Fibroblast of peridontal ligament (primary cell): ENCODE measurements at regions not wholly inside any gene's neighbourhood (a gene's known extent, or its start where the extent isn't known, plus 50 kb on each side); places are given as distances from the start of the nearest gene placed in this dataset.

Experiments used
- DNase-seq: peaks from one replicate; pipeline ENCODE4 v3.0.0-alpha.2; 2010; ENCODE audit errors: extremely low read depth

- DNase-seq = no peak
Observed at GRCh38 chr5:124647352-124647751, 99.1 kb downstream of the ZNF608 start.

GRCh38 chr5:124645396-124645795, 101.0 kb downstream of the ZNF608 start:
- no peak for DNase-seq

DNA sequence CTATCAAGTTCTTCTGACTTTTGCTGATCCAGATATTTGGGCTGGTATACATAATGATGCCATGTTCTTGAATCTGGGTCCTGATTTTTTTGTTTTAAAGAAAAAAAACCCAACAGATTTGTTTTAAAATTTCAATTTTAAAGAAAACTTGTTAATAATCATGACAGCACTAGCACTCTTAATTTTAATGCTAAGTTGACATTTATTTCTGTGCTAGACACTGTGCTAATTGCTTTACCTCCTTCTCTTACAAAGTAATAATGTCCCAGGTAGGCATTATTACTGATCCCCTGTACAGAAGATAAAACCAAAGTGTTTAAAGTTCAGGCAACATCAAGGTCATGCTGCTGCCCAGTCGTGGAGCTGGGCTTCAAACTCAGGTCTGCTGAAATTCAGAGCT, 101.9 kb downstream of the ZNF608 start:
- no peak for DNase-seq

- peak; percentile 8 for DNase-seq
Observed at GRCh38 chr5:124644138-124644537, 102.3 kb downstream of the ZNF608 start.

DNA sequence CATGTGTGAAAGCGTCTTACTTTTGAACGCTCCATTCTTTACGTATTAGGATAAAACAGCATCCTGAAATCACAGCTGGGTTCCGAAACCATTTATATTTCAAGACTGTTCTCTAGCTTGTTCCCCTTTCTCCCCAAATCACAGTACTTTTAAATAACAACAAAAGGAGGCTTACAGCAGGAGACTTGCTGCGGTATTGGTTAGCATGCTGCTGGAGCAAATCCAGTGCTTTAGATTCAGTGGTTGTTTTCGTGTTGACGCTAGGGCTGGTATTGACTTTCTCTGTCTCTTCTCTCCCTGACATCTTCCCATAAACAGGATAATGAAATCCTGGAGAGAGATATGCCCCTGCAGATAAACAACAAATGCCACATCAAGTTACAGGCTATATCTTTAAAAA, 103.1 kb downstream of the ZNF608 start:
- no peak for DNase-seq

GRCh38 chr5:124642151-124642550, 104.3 kb downstream of the ZNF608 start:
- DNase-seq = no peak

GRCh38 chr5:124641154-124641792, 105.2 kb downstream of the ZNF608 start:
- no peak for DNase-seq

DNA sequence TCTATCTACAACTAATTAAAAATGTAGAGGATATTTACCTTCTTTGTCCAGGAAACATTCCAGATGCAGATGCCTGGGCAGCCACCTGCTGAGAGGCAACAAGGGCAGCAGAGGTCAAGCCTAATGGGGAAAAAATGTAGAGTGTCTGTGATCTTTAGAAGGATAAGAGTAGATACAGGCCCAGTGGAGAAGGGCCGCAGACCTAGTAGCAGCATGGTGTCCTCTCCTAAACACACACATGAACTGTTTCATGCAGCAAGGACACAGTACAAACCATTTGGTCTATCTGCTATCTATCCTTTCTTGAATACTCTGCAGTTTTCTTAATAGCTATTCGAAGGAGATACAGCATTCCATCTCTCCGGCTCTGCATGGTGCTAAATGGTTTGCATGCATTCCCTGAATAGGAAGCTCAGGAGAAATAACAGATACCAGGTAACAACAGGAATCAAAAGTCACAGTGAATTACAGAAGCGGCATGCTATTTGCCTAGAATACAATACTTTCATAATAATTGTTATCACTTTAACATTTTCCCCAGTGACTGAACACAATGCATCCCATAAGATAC, 107.3 kb downstream of the ZNF608 start:
- no peak for DNase-seq

DNA sequence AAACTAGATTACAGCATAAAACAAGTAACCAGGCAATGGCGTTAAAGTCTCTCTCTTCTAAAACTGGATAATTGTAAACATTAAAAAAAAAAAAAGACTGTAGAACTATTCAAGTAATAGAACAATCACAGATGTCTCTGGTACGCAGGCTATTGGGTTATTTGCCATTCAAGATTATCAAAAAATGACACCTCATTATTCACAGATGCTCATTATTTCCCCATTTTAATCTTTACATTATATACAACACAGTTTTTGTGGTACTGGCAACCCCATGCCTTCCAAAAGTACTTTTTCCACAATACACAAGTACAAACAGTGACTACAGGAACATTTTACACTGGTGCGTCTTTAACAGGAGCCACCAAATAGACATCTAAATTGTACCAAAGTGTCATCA, 109.4 kb downstream of the ZNF608 start:
- no peak for DNase-seq

- DNase-seq = peak; percentile 48
Observed at GRCh38 chr5:124634741-124635323, 111.6 kb downstream of the ZNF608 start.

DNA sequence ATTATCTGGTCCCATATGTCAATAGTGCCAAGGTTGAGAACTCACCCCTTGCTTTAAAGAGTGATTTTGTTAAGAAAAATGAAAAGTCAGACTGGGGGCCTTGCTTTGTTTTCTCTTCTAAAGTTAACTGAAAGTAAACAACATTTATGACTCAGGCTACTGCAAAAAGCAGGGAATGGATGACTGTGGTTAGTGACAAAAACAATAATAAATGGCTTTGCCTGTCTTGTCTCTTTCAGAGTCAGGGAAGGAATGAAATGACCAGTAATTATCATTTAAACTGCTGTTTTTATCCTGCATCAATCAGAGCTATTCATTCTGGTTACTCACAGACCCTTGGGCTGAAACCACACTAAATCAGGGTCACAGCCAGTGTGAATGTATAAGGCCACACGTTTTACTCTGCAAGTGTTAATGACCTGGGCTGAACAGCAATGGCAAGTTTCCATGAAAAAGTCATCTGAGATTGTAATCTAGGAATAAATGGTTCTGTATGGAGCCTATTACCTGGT, 112.2 kb downstream of the ZNF608 start:
- DNase-seq = peak; percentile 47

DNA sequence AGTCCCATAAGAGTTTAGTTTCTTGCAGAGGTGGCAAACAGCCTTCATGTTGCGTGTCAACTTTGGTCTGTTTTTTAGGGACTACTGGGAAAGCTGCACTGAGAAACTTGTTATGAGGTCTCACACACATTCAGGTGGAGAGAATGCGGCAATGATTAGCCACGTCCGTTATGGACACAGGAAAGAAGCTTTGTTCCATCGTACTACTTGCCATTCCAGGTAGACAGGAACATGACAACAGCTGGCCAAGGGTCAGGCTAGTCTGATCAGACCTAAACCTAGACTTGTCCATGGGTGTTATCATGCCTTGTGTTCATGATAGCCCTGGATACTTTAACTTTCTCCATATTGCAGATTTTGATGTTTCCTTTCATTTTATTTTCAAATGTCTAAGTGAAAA, 113.2 kb downstream of the ZNF608 start:
- no peak for DNase-seq

DNA sequence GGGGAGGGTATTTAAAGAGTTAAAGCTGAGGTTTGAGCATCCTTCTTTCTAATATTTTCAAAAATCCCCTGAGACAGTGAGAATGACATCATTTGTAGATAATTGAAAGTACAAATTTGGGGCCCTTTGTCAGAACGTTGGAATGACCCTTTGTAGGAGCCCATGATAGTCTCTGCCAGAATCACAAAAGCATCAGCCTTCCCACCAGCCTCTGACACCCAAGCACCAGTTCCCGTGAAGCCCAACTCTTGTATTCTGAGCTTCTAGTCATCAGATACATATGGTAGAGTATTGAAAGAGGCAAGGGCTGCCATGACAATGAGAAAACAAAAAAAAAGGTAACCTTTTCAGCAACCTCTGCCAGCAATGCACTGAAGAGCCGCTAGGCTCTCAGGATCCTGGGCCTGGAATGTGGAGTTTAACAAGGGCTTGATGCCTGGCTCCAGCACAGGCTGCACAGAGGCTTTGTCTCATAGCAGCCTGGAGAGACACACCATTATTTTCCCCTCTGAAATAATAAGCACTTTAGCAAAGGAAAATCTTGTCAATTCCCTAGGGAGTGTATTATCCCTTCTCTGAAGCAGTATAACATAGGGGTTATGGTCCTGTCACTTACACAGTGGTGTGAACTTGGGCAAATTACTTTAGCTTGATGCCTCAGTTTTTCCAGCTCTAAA, 114.4 kb downstream of the ZNF608 start:
- DNase-seq = no peak

GRCh38 chr5:124630767-124631704, 115.4 kb downstream of the ZNF608 start:
- no peak for DNase-seq

DNA sequence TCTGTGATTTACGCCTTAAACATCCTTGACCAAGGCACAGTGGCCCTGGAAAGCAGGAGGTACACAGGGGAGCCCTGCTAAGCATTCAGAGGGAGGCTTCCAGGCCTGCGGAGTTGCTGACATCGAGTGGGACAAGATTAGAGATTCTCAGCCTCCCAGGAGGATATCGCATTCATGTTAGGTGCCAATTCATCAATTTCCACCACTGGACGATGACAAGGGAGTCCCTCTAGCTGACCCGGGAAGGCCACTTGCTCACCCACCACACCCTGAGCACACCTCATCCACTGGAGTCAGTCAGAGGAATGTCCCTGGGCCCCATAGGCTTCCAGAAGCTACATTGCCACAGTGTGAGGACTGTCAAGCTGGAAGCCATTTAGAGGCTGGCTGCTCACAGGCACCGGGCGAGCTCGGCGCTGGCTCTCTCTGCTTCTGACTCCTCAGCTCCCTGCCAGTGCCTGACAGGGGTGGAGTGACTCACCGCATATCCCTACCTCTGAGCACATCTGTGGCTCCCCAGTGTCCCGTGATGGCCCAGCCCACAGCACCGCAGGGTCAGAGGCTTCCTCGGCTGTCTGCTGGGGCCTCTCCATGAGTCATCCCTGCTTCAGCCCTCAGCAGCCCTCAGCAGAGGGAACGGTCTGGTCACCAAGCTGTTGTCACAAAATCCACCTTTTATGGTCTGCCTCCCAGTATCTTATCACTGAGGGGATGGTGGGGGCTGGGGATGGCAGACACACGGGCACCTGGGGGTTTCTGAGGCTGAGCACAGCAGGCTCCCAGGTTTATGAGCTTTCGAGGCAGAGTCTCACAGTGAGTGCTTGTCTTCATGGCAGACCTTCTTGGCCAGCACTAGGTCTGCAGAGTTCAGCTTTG, 117.5 kb downstream of the ZNF608 start:
- DNase-seq = peak; percentile 80

DNA sequence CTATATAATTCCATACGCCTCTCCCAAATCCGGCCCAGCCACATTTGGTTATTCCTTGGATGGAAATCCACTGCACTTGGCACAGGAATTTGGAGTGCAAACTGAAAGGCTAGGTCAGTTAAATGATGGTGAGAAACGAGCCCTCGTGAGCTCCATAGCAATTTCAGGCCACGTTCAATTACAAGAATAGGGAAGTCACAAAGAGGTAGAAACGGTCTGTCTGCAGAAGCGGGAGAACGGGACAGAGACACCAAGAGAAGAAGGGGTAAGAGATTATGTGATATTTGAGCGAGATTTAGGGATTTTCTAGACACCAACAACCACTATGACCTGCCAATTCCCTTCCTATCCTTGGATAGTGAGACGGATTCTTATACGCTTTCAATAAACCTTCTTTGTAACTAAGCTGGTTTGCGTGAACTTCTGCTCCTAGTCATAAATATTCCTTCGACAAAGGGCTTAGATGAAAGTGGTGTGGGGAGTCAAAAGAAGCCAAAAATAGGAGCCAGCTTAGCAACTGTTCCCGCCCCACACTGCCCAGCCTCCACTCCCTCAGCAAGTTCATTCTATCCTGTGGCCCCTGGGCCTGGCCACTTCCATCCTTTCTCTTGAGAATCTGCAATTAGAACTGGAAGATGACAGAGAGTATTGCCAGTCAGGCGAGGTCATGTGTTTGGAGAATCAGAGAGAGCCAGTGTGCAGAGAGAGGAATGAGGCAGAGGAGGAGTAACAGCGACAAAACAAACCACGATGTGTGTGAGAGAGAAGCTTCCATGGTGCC, 118.4 kb downstream of the ZNF608 start:
- no peak for DNase-seq

DNA sequence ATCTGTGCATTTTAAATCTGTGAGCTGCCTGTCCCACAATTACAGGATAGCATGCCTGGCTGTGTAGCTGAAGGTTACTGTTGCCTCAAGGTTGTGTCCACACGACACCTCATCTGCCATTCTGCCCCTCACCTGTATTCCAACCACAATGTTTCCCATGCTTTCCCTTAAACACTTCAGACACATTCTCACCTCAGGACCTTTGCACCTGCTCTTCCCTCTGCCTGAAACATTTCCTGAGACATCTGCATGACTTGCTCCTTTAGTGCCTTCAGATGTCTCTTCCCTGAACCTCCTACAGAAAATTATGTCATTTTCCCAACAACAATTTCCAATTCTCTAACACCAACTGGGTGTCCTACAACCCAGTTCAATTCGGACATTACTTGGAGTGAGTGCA, 120.4 kb downstream of the ZNF608 start:
- no peak for DNase-seq

DNA sequence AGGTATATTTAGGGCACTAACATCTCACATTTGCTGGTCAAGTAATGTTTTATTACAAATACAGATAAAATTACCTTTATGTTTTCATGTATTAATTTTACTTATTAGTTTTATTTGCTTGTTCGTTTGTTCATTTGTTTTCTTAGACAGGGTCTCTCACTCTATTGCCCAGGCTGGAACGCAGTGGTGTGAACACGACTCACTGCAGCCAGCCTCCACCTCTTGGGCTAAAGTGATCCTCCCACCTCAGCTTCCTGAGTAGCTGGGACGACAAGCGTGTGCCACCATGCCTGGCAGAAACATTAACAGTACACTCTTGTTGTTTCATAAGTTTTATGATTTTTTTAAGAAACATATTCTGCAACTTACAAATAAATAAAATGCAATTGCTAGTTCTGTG, 123.2 kb downstream of the ZNF608 start:
- DNase-seq = no peak

DNA sequence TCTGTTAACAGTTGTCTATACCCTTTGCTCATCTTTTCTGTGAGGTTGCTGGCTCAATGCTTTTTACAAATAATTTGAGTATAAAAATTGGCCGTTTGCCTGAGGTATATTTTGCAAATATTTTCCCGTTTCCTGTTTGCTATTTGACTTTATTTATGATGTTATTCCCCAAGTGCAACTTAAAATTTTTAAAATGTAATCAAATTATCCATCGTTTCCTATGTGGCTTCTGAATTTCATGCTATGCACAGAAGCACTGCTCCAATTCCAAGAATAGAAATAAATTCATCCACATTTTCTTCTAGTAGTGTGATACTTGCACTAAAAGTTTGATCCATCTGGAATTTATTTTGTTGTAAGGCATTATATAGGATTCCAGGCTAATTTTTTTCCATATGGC, 123.6 kb downstream of the ZNF608 start:
- no peak for DNase-seq

- DNase-seq = no peak
Observed at GRCh38 chr5:124621279-124621678, 125.2 kb downstream of the ZNF608 start.
